SK-N-MC (cell line): ENCODE measurements at regions not wholly inside any gene's neighbourhood (a gene's known extent, or its start where the extent isn't known, plus 50 kb on each side); places are given as distances from the start of the nearest gene placed in this dataset.

ENCODE experiments used
- DNase-seq: peaks from one replicate; pipeline ENCODE4 v3.0.0-alpha.2; 2011; ENCODE audit warnings: low read depth, low spot score
- H3K27ac ChIP-seq: fragments of 200-600 bp; sonication (generic); 2 replicates; pipeline ENCODE4 v1.5.1; 2016; ENCODE audit warnings: mixed run types
- H3K36me3 ChIP-seq: fragments of 200-600 bp; sonication (generic); 2 replicates; pipeline ENCODE4 v1.6.1; 2017; ENCODE audit warnings: antibody characterized with exemption, low read length, mixed read lengths; ENCODE audit not compliant: insufficient read depth
- H3K4me3 ChIP-seq: fragments of 200-600 bp; sonication (generic); 2 replicates; pipeline ENCODE4 v1.5.1; 2016
- H3K9ac ChIP-seq: fragments of 200-600 bp; sonication (generic); 2 replicates; pipeline ENCODE4 v1.8.0; 2017; ENCODE audit warnings: mixed run types, mixed read lengths; ENCODE audit not compliant: insufficient read length
- H3K9me3 ChIP-seq: fragments of 200-600 bp; sonication (generic); 2 replicates; pipeline ENCODE4 v1.6.1; 2017; ENCODE audit warnings: low read depth, mild to moderate bottlenecking, antibody characterized with exemption, low read length, moderate library complexity, mixed read lengths
- EZH2 ChIP-seq: fragments of 200-600 bp; sonication (generic); IDR thresholded peaks from one replicate; pipeline ENCODE4 v1.6.1; 2017; ENCODE audit warnings: antibody characterized with exemption
- FOXP2 ChIP-seq: optimal IDR thresholded peaks from 2 replicates; pipeline ENCODE3; 2011; ENCODE audit warnings: mild to moderate bottlenecking, moderate library complexity; ENCODE audit not compliant: insufficient read depth; ENCODE audit errors: extremely low read length, control extremely low read depth
- POLR2AphosphoS5 ChIP-seq: IDR thresholded peaks from 2 replicates; pipeline ENCODE4 v1.6.1; 2012; ENCODE audit warnings: mild to moderate bottlenecking, low read depth, low read length, borderline replicate concordance

- no peak for TF ChIP-seq EZH2
- no peak for TF ChIP-seq POLR2AphosphoS5
- no peak for TF ChIP-seq FOXP2
- Histone ChIP-seq H3K9me3 (no peaks in the 10 kb centered on the region), H3K36me3 (no peaks in the 10 kb centered on the region), H3K9ac (no peak overlapping the region), H3K27ac (peak overlapping the region; percentile 88; the same call in 1 of the 2 replicates), H3K4me3 (no peak overlapping the region)
- no peak for DNase-seq
Observed at GRCh38 chr1:175841738-175842187, 98.4 kb upstream of the TNR start.

- TF ChIP-seq FOXP2 (no peak), POLR2AphosphoS5 (no peak), EZH2 (no peak)
- Histone ChIP-seq H3K36me3 (no peaks in the 10 kb centered on the region), H3K4me3 (no peak overlapping the region), H3K9me3 (no peaks in the 10 kb centered on the region), H3K27ac (no peak overlapping the region), H3K9ac (no peak overlapping the region)
- no peak for DNase-seq
Observed at GRCh38 chr1:175840787-175841186, 97.4 kb upstream of the TNR start.

- no peak for DNase-seq
- Histone ChIP-seq H3K36me3 (no peaks in the 10 kb centered on the region), H3K9ac (peak overlapping the region; percentile 48), H3K4me3 (peak overlapping the region; percentile 33; the same call in 1 of the 2 replicates), H3K9me3 (no peaks in the 10 kb centered on the region), H3K27ac (no peak overlapping the region)
- TF ChIP-seq POLR2AphosphoS5 (no peak), FOXP2 (no peak), EZH2 (no peak)
Observed at GRCh38 chr1:175839779-175840669, 96.6 kb upstream of the TNR start.

- H3K9ac ChIP-seq: no peak overlapping the region
- DNase-seq: no peak
- H3K36me3 ChIP-seq: no peaks in the 10 kb centered on the region
- no peak overlapping the region for H3K4me3 ChIP-seq
- TF ChIP-seq POLR2AphosphoS5 (no peak), FOXP2 (no peak), EZH2 (no peak)
- no peaks in the 10 kb centered on the region for H3K9me3 ChIP-seq
- H3K27ac ChIP-seq: no peak overlapping the region
Observed at GRCh38 chr1:175834597-175834996, 91.2 kb upstream of the TNR start.

- Histone ChIP-seq H3K4me3 (peak overlapping the region; percentile 29; the same call in 1 of the 2 replicates), H3K9me3 (no peaks in the 10 kb centered on the region), H3K36me3 (no peaks in the 10 kb centered on the region), H3K27ac (peak overlapping the region; percentile 49; the same call in 1 of the 2 replicates), H3K9ac (peak overlapping the region; percentile 10)
- no peak for TF ChIP-seq POLR2AphosphoS5
- no peak for TF ChIP-seq FOXP2
- no peak for TF ChIP-seq EZH2
- DNase-seq: no peak
Observed at GRCh38 chr1:175833951-175834350, 90.6 kb upstream of the TNR start.

- H3K36me3 ChIP-seq: no peaks in the 10 kb centered on the region
- no peak for TF ChIP-seq POLR2AphosphoS5
- peak overlapping the region; percentile 49; the same call in 1 of the 2 replicates for H3K27ac ChIP-seq
- H3K9me3 ChIP-seq: no peaks in the 10 kb centered on the region
- no peak for DNase-seq
- peak overlapping the region; percentile 29; the same call in 1 of the 2 replicates for H3K4me3 ChIP-seq
- peak overlapping the region; percentile 10 for H3K9ac ChIP-seq
Observed at GRCh38 chr1:175833502-175833901, 90.1 kb upstream of the TNR start.

- no peak overlapping the region for H3K4me3 ChIP-seq
- DNase-seq: no peak
- no peak for TF ChIP-seq POLR2AphosphoS5
- no peak for TF ChIP-seq EZH2
- TF ChIP-seq FOXP2: no peak
- H3K9ac ChIP-seq: no peak overlapping the region
- no peaks in the 10 kb centered on the region for H3K9me3 ChIP-seq
- no peak overlapping the region for H3K27ac ChIP-seq
- no peaks in the 10 kb centered on the region for H3K36me3 ChIP-seq
Observed at GRCh38 chr1:175830500-175830899, 87.1 kb upstream of the TNR start.

GRCh38 chr1:175829845-175830244, 86.5 kb upstream of the TNR start:
- H3K4me3 ChIP-seq: no peak overlapping the region
- no peak overlapping the region for H3K9ac ChIP-seq
- H3K36me3 ChIP-seq: no peaks in the 10 kb centered on the region
- no peak overlapping the region for H3K27ac ChIP-seq
- no peak for DNase-seq
- no peaks in the 10 kb centered on the region for H3K9me3 ChIP-seq
- TF ChIP-seq EZH2: no peak
- no peak for TF ChIP-seq FOXP2
- no peak for TF ChIP-seq POLR2AphosphoS5

GRCh38 chr1:175826705-175827104, 83.3 kb upstream of the TNR start:
- TF ChIP-seq EZH2 (no peak), POLR2AphosphoS5 (no peak), FOXP2 (no peak)
- Histone ChIP-seq H3K9me3 (no peaks in the 10 kb centered on the region), H3K9ac (no peak overlapping the region), H3K27ac (no peak overlapping the region), H3K36me3 (no peaks in the 10 kb centered on the region), H3K4me3 (no peak overlapping the region)
- DNase-seq: no peak
